Hindlimb muscle (tissue), 1 donor: ENCODE measurements at regions not wholly inside any gene's neighbourhood (a gene's known extent, or its start where the extent isn't known, plus 50 kb on each side); places are given as distances from the start of the nearest gene placed in this dataset.
"Not testable (repeated sequence)": the region's sequence is repeated elsewhere in the genome, so short reads cannot be mapped to it uniquely, and the experiment has no call there.

ENCODE experiments used
- DNase-seq: peaks from one replicate; pipeline ENCODE4 v3.0.0-alpha.2; 2013

DNA sequence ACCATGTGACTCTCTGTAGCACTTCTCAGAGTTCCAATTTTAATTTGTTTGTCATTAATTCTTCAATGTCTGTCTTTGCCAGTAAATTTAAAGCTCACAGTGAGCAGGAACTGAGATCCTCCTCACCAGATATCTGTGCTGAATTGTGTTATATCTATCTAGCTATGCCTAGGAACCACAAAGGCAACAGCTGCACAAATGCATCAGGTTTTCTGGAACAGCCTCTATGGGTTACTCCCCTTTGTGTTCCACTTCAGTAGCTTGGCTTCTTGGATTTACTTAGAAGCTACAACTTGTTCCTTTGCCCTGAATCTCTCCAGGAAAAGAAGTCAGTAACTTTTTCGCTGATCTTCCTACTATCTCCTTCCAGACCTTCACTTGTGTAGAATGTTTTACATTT, 1237.8 kb upstream of the ADGRL4 start:
- DNase-seq = no peak

DNA sequence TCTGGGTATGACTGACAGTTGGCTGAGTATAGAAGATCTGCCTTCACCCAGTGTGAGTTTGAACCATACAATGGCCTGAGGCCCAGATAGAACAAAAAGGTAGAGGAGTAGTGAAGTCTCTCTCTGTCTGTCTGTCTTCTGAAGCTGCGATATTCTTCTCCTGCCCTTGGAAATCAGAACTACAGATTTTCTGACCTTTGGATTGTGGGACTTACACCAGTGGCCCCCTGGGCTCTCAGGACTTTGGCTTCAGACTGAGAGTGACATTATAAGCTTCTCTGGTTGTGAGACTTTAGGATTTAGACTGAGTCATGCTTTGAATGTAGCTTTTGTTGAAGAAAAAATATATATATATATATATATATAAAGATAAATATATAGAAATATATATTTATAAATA, 1235.0 kb upstream of the ADGRL4 start:
- DNase-seq = no peak

GRCh38 chr1:80225510-80225909, 1219.0 kb upstream of the ADGRL4 start:
- no peak for DNase-seq

DNA sequence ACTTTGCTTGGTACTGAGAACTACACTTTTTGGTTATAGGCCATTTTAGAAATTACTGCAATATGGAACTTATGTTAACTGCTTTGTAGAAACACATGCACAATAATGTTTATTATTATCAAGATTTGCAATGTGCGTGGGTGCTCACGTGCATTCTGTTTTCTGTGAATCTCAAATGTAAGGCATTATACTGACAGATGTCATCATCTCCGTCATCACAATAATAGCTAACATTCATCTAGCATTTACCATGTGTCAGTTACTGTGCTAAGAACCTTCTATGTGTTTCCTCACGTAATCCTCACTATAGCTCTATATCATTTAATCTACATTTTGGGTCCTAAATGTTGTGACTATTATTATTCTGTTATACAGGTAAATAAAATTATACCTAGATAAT, 1214.8 kb upstream of the ADGRL4 start:
- no peak for DNase-seq

DNA sequence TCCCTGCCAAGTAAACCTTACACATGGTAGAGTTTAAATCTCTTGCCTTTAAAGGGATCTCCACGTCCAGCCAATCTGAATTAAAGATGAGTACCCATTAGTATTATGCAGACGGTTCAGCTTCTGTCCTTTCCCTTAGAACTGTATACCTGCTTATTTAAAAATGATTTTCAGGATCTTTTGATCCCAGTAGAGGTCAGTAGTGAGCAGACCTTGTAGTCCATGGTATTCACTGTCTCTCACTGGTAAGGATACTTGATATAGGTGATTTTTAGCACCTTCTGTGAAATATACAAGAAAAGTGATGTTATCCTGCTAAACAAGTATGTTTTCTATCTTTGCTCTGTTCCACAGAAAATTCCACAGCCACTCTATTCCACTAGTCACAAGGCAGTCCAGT, 1211.6 kb upstream of the ADGRL4 start:
- no peak for DNase-seq

GRCh38 chr1:80217377-80217986, 1211.0 kb upstream of the ADGRL4 start:
- peak; percentile 69 for DNase-seq

DNA sequence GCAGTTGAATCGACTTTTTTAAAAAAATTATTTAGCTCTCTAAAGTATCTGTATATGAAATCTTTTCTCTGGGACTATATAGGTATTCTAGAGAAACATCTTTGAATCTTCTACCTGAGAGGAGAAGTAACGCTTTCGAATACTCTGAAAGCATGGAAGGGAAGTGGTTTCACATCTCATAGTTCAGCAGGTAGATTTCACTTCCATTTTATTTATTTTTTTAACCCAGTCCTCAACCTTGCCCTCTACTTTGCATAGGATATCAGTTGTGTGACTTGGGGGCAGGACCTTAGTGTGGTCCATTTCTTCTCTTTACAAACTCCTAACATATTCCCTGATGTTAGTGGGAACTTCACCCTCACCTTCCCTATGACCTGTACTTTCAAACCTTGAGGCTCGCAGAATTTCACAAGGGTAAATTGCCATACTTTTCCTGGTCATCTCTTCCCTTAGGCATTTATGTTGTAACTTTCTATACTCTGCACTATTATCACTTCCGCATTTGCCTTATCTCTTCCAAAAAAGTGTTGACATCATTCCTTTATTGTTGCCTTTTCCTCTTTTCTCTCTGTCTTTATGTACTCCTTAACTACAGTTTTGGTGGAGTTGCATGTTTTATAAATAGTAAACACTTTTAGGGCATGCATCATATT, 1208.5 kb upstream of the ADGRL4 start:
- DNase-seq = no peak

DNA sequence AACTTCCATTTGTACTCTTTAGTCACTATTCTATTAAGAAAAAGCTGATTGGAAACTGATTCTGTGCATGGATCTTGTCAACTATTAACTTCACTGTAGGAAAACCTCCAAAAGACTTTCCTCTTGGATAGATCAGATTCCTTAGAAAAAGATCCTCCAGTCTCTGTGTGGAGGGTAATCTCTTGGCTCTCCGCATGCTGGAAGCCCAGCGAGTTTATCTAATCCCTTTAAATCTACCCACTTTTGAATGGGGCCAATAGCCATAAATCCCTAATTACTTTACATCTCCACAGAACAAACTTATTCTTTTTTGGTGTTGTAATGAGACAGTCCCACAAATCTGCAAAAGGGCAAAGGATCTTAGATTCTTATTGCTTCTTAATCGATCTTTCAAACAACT, 1206.4 kb upstream of the ADGRL4 start:
- DNase-seq = no peak

DNA sequence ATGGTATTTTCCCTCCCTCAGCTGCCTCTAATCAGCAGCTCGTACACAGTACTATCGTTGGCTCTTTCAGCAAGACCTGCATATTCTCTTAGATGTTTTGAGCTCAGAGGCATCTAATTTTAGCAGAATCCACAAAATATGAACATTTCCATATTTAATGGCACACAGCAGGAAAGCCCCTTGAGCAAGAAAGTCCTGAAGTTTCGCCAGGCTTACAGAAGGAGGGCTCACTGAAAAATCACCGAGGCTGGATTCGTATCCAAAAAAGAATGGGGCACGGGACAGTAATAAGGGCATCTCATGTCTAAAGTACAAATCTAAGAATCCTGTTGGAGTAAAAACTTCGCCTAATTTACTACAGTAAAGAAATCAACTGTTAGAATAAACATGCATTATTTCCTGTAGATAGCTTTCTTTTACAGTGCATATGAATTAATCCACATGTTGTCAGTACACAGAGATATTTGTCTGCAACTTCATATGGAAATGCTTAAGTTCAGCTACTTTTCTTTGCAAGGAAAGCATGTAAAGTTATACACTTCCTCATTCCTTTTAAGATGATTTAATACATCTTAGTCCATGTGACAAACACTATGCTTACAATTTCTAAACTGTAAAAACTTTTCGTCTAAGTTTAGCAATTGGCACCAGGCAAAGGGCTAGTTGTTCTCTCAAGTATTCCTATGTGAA, 1205.3 kb upstream of the ADGRL4 start:
- DNase-seq = no peak

DNA sequence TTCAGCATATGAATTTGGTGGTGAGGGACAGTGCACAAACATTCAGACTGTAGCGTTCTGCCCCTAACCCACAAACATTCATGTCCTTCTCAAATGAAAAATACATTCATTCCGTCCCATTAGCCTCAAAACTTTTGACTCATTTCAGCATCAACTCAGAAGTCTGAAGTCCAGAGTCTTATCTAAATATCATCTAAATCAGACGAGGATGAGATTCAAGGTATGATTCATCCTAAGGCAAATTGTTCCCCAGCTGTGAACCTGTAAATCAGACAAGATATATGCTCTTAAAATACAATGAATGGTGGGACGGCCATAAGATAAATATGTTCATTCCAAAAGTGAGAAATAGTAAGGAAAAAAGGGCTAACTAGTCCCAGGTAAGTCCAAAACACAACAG, 1195.6 kb upstream of the ADGRL4 start:
- no peak for DNase-seq

DNA sequence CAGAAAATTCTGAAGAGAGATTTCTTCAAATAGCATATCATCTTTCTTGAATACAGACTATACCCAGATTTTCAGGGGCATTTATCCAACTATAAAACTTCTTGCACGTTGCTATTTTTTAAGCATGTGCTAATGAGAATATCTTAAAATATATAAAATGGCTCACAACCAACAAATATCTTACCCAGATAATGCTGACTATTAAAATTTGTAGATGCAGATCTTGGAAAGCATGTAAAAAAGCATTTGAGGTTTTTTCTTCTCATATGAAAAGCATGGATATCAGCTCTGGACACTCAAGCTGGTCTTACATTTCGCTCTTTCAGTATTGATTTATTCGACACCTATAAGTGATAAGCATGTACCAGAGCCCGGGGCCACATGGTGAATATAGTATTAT, 1187.7 kb upstream of the ADGRL4 start:
- no peak for DNase-seq

- no peak for DNase-seq
These were observed 1174.9 kb upstream of the ADGRL4 start for GRCh38 chr1:80181418-80181817.

- DNase-seq = peak; percentile 32
These were observed 1165.1 kb upstream of the ADGRL4 start for GRCh38 chr1:80171631-80172030.

GRCh38 chr1:80170811-80171485, 1164.4 kb upstream of the ADGRL4 start:
- DNase-seq = peak; percentile 86

DNA sequence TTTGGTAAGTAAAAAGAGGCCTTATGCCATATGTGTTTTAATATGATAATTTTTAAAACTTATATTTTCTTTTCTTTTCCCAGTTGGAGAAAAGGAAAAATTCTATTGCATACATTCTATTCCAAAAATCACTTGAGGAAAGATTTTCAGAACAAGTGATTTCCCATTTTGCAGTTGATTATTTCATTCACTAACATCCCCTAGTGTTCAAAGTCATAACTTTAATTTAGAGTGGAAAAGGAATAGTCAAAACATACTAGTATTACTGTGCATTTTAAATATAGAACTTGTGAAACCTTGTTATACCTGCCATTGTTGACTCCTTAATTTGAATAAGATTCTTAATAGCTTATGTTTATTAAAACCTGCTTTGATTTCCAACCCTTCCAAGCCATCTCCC, 1157.6 kb upstream of the ADGRL4 start:
- no peak for DNase-seq

- DNase-seq = no peak
These were observed 1157.2 kb upstream of the ADGRL4 start for GRCh38 chr1:80163686-80164085.

GRCh38 chr1:80158771-80159170, 1152.2 kb upstream of the ADGRL4 start:
- no peak for DNase-seq

GRCh38 chr1:80158266-80158665, 1151.7 kb upstream of the ADGRL4 start:
- DNase-seq = no peak

DNA sequence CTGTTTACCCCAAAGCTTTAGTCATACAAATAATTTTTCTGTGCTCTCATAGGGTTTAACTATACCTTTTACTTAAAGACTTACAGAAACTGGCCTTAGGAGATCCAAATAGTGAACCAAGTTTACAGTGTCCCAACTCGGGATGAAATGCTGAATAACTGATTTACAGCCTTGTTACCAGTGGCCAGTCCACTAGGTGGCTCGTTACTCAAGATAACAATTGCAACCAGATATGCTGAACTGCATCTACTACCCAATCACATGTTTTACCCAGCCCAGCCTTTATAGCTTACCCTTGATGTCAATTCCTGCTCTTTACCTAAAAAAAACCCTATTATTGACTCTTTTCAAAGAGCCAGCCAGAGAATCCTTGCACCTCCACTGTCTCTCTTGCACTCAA, 1148.8 kb upstream of the ADGRL4 start:
- no peak for DNase-seq

GRCh38 chr1:80154176-80154575, 1147.6 kb upstream of the ADGRL4 start:
- DNase-seq = no peak

DNA sequence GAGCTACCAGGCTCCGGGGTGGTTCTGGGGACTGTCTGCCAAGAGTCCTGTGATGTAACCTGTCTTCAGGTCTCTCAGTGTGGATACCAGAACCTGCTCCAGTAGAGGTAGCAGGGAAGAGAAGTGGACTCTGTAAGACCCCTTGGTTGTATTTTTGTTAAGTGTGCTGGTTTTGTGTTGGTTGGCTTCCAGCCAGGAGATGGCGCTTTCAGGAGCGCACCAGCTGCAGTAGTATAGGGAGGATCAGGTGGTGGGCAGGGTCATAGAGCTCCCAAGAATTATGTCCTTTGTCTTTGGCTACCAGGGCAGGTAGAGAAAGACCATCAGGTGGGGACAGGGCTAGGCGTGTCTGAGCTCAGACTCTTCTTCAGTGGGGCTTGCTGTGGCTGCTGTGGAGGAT, 1147.2 kb upstream of the ADGRL4 start:
- no peak for DNase-seq

GRCh38 chr1:80143361-80143760, 1136.8 kb upstream of the ADGRL4 start:
- no peak for DNase-seq

DNA sequence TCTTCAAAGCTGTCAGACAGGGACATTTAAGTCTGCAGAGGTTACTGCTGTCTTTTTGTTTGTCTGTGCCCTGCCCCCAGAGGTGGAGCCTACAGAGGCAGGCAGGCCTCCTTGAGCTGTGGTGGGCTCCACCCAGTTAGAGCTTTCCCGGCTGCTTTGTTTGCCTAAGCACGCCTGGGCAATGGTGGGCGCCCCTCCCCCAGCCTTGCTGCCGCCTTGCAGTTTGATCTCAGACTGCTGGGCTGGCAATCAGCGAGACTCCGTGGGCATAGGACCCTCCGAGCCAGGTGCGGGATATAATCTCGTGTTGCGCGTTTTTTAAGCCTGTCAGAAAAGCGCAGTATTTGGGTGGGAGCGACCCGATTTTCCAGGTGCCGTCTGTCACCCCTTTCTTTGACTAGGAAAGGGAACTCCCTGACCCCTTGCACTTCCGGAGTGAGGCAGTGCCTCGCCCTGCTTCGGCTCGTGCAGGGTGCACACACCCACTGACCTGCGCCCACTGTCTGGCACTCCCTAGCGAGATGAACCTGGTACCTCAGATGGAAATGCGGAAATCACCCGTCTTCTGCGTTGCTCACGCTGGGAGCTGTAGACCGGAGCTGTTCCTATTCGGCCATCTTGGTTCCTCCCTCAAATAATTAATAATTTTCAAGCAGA, 1131.5 kb upstream of the ADGRL4 start:
- DNase-seq = not testable (repeated sequence)
